Kidney glomerular epithelial cell (primary cell): ENCODE measurements at regions not wholly inside any gene's neighbourhood (a gene's known extent, or its start where the extent isn't known, plus 50 kb on each side); places are given as distances from the start of the nearest gene placed in this dataset.
A peak's percentile ranks its signal among the peaks of the same experiment; 100 is the strongest.
"Not testable (repeated sequence)": the region's sequence is repeated elsewhere in the genome, so short reads cannot be mapped to it uniquely, and the experiment has no call there.

Experiments
- DNase-seq: peaks from one replicate; lab custom pipeline; 2025; lab: John Stamatoyannopoulos, UW

DNA sequence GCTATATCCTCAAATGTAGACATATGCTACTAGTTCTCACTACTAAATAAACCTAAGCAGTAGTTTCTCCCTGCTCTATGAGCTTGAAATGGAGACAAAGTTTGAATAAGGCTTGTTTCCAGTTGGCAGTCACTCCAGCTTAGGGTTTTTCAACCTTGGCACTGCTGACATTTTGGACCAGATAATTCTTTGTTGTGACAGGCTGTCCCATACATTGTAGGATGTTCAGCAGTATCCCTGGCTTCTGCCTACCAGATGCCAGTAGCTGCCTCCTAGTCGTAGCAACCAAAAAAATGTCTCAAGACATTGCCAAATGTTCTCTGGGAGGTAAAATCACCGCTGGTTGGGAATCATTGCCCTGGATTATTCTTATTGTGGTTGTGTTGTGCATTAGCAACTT, 182.7 kb upstream of the PARD3B start:
- no peak for DNase-seq

GRCh38 chr2:204363513-204363912, 181.8 kb upstream of the PARD3B start:
- no peak for DNase-seq

- DNase-seq: no peak
Measured at GRCh38 chr2:204364860-204365535, 180.3 kb upstream of the PARD3B start.

- no peak for DNase-seq
Measured at GRCh38 chr2:204365811-204366210, 179.5 kb upstream of the PARD3B start.

- no peak for DNase-seq
Measured at GRCh38 chr2:204367466-204367865, 177.8 kb upstream of the PARD3B start.

DNA sequence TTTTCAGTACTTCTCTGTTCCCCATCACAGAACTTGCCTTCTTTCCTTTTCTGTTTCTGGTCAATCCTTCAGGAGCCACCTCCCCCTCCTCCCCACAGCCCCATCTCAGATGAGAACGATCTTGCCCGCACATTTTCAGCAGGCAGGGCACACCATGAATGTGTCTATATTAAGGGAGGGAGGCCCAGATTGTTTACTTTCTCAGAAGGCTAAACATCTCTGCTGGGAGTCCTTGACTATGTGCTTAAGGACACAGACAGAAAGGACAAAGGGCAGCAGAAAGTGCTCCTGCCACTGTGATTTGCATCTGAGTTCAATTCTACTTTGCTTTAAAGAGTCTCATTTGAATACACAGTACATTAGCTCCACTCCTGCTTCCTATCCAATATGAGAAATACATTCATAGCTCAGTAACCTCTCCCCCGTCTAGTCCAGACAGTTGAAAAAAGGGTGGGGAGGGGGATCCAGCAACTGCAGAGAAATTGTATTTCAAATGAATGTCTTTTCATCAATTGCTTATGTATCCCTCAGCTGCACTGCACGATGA, 175.0 kb upstream of the PARD3B start:
- DNase-seq: no peak

DNA sequence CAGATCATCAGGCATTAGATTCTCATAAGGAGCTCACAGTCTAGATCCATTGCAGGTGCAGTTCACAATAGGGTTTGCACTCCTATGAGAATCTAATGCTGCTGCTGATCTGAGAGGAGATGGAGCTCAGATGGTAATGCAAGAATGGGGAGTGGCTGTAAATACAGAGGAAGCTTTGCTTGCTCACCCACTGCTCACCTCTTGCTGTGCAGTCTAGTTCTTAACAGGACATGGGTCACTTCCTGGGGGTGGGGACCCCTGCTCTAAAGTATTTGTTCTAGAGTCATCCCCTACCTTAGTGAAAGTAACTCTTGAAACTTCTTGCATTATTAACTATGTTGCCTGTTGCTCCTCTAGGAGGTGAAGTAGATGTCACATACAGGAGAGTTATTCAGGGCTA, 171.3 kb upstream of the PARD3B start:
- no peak for DNase-seq

GRCh38 chr2:204380141-204380881, 165.0 kb upstream of the PARD3B start:
- DNase-seq: no peak

- DNase-seq: no peak
Measured at GRCh38 chr2:204386668-204387067, 158.6 kb upstream of the PARD3B start.

DNA sequence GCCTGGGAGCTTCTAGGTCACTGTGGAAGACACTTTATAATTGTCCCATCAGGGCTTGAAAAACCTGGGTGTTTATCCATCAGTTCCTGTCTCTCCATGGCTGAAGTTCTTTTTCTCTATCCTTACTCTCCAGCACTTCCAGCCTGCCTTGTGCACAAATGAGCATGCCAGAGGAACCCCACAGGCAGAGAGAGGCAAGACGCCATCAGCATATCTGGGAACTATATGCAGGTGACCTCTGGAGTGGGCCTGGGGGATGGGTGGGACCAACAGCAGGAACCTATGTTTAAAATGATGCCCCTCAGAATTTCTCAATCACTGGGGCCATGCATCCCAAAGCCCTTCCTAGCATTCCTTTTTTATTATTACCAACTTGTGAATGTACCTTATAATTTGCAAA, 156.2 kb upstream of the PARD3B start:
- no peak for DNase-seq

GRCh38 chr2:204389856-204390255, 155.4 kb upstream of the PARD3B start:
- no peak for DNase-seq

DNA sequence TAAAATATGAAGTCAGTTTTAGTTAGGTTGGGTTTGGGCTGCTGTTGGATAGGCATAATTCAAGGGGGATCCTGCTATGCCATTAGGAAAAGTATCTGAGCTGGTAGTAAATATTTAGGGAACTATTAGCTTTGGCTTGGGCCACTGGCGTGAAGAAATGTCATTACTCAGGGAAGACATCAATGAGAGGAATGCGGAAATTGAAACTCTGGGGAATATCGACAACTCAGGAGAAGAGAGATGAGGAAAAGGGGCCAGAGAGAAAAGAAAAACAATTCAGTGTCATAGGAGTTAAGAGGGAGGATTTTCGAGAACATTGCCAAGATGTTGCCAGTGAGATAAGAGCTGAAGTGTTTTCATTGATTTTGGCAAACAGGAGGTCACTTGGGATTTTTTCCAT, 149.7 kb upstream of the PARD3B start:
- DNase-seq: no peak

DNA sequence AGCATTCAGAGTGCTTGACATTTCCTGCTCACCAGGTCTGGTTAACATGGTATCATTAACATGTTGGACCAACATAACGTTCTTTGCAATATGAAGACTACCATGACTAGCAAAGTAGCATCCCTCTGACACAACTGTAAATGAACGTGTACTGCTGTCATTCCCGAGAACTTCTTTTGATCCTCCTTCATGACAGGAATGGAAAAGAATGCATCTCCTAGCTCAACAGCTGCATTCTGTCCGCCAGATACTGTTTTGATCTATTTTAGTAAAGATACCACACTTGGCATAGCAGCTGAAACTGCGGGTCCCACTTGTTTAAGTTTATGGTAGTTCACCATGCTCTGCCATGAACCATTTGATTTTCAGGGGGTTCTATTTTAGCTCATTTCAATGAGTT, 144.2 kb upstream of the PARD3B start:
- no peak for DNase-seq

GRCh38 chr2:204407204-204408014, 137.9 kb upstream of the PARD3B start:
- DNase-seq: peak; percentile 0

DNA sequence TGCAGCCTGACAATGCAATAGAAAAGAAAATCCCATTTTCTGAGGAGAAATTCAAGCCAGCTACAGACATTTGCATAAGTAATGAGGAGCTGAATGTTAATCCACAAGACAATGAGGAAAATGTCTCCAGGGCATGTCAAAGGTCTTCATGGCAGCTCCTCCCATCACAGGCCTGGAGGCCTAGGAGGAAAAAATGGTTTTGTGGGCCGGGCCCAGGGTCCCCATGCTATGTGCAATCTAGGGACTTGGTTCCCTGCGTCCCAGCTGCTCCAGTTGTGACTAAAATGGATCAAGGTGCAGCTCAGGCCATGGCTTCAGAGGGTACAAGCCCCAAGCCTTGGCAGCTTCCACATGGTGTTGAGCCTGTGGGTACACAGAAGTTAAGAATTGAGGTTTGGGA, 132.5 kb upstream of the PARD3B start:
- not testable (repeated sequence) for DNase-seq

GRCh38 chr2:204415406-204416181, 129.7 kb upstream of the PARD3B start:
- no peak for DNase-seq

GRCh38 chr2:204416236-204416635, 129.0 kb upstream of the PARD3B start:
- no peak for DNase-seq

DNA sequence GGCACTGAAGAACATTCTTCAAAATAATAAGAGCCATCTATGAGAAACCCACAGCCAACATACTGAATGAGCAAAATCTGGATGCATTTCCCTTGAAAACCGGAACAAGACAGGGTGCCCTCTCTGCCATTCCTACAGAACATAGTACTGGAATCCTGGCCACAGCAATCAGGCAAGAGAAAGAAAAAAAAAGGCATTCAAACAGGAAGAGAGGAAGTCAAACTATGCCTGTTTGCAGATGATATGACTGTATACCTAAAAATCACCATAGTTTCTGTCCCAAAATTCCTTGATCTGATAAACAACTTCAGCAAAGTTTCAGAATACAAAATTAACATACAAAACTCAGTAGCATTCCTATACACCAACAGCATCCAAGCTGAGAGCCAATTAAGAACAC, 119.5 kb upstream of the PARD3B start:
- no peak for DNase-seq

GRCh38 chr2:204428675-204429074, 116.6 kb upstream of the PARD3B start:
- no peak for DNase-seq

DNA sequence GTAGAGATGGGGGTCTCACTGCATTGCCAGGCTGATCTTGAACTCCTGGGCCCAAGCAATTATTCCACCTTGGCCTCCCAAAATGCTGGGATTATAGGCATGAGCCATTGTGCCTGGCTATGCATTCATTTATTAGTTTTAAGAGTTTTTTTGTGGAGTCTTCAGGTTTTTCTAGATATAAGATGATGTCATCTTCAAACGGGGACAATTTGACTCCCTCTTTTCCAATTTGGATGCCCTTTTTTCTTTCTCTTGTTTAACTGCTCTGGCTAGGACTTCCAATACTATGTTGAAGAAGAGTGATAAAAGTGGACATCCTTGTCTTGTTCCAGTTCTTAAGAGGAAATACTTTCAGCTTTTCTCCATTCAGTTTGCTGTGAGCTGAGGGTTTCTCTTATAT, 113.7 kb upstream of the PARD3B start:
- DNase-seq: no peak

DNA sequence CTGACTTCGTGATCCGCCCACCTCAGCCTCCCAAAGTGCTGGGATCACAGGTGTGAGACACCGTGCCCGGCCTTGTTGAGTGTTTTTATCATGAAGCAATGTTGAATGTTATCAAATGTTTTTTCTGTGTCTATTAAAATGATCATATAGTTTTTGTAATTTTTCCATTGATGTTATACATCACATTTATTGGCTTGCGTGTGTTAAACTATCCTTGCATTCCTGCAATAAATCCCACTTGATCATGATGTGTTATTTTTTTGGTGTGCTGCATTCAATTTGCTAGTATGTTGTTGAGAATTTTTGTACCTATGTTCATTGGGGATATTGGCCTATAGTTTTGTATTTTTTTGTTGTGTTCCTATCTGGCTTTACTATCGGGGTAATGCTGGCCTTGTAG, 113.1 kb upstream of the PARD3B start:
- DNase-seq: no peak
